ENCODE measurements at regions not wholly inside any gene's neighbourhood (a gene's known extent, or its start where the extent isn't known, plus 50 kb on each side); places are given as distances from the start of the nearest gene placed in this dataset.

DNA sequence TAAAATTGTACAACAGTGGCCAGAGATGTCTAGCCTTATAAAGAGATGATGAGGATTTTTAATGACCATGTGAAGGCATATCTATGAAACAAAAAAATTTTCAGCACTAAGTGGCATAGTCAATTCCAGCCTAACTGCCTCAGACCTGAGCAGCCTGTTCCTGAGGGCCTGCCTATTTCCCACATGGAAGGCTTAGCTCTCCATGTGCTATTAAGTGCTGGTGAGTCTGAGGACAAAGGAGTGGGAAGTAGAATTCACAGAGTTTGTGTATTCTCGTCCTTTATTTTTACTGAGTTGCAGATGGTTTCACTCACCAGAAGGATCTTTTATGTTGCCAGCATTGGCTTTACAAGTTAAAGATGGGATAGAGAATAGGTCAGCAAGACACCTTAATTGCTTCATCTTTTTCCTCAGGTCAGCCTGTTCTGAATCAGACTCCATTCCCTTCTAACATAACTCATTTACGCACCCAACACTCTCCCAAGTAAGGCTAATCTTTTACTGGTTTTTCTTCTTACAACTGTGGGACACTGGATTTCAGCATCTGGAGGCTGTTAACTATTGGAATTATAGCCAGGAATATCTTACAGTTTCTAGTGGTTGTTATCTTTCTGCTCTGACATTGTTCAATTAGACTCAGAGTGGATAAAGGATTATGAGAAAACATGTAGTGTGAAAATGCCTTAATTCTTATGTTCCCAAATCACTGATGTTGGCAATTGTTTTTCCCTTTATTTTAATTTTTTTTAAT is 76.8 kb downstream of the ISOC1 start:
- DNase-seq (ENCODE audit: low spot score), result no peak
- Histone ChIP-seq H3K27me3 (ENCODE audit: control insufficient read depth in 4 of 4, insufficient read depth in 4 of 4, low read length in 3 of 4) (no peaks in the 10 kb centered on the region), H3K9ac (ENCODE audit: low read depth in 1 of 2, low read length in 2 of 2) (no peak overlapping the region), H3K9me3 (ENCODE audit: control insufficient read depth in 4 of 4, low read length in 3 of 4) (no peaks in the 10 kb centered on the region), H3K27ac (ENCODE audit: low read depth in 1 of 2, low read length in 2 of 2) (no peak overlapping the region), H3K4me3 (ENCODE audit: low read depth in 1 of 3, low read length in 3 of 3) (no peak overlapping the region), H3K36me3 (ENCODE audit: control insufficient read depth in 4 of 4, insufficient read depth in 3 of 4, low read depth in 1 of 4, low read length in 3 of 4) (no peaks in the 10 kb centered on the region), H3K4me1 (ENCODE audit: control insufficient read depth in 4 of 4, insufficient read depth in 4 of 4, low read length in 3 of 4) (no peaks in the 10 kb centered on the region)
- WGBS, result 90% methylated on average over 2 of the region's 2 CpGs
- TF ChIP-seq, protein P1, sequence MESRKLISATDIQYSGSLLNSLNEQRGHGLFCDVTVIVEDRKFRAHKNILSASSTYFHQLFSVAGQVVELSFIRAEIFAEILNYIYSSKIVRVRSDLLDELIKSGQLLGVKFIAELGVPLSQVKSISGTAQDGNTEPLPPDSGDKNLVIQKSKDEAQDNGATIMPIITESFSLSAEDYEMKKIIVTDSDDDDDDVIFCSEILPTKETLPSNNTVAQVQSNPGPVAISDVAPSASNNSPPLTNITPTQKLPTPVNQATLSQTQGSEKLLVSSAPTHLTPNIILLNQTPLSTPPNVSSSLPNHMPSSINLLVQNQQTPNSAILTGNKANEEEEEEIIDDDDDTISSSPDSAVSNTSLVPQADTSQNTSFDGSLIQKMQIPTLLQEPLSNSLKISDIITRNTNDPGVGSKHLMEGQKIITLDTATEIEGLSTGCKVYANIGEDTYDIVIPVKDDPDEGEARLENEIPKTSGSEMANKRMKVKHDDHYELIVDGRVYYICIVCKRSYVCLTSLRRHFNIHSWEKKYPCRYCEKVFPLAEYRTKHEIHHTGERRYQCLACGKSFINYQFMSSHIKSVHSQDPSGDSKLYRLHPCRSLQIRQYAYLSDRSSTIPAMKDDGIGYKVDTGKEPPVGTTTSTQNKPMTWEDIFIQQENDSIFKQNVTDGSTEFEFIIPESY (IDR thresholded peaks at IDR 0.05), result no peak
- TF ChIP-seq, protein P2, sequence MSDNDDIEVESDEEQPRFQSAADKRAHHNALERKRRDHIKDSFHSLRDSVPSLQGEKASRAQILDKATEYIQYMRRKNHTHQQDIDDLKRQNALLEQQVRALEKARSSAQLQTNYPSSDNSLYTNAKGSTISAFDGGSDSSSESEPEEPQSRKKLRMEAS (IDR thresholded peaks at IDR 0.05), result no peak
- TF ChIP-seq HNF4A (conservative IDR thresholded peaks at IDR 0.05), result no peak
- TF ChIP-seq RAD21 (IDR thresholded peaks at IDR 0.05), result no peak
- TF ChIP-seq GABPA (IDR thresholded peaks at IDR 0.05 in 1 of 2, conservative IDR thresholded peaks at IDR 0.05 in 1 of 2), result no peak
- TF ChIP-seq, protein P3, sequence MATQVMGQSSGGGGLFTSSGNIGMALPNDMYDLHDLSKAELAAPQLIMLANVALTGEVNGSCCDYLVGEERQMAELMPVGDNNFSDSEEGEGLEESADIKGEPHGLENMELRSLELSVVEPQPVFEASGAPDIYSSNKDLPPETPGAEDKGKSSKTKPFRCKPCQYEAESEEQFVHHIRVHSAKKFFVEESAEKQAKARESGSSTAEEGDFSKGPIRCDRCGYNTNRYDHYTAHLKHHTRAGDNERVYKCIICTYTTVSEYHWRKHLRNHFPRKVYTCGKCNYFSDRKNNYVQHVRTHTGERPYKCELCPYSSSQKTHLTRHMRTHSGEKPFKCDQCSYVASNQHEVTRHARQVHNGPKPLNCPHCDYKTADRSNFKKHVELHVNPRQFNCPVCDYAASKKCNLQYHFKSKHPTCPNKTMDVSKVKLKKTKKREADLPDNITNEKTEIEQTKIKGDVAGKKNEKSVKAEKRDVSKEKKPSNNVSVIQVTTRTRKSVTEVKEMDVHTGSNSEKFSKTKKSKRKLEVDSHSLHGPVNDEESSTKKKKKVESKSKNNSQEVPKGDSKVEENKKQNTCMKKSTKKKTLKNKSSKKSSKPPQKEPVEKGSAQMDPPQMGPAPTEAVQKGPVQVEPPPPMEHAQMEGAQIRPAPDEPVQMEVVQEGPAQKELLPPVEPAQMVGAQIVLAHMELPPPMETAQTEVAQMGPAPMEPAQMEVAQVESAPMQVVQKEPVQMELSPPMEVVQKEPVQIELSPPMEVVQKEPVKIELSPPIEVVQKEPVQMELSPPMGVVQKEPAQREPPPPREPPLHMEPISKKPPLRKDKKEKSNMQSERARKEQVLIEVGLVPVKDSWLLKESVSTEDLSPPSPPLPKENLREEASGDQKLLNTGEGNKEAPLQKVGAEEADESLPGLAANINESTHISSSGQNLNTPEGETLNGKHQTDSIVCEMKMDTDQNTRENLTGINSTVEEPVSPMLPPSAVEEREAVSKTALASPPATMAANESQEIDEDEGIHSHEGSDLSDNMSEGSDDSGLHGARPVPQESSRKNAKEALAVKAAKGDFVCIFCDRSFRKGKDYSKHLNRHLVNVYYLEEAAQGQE (IDR thresholded peaks at IDR 0.05), result no peak
- no peak for TF ChIP-seq FOXA1 (IDR thresholded peaks at IDR 0.05)

DNA sequence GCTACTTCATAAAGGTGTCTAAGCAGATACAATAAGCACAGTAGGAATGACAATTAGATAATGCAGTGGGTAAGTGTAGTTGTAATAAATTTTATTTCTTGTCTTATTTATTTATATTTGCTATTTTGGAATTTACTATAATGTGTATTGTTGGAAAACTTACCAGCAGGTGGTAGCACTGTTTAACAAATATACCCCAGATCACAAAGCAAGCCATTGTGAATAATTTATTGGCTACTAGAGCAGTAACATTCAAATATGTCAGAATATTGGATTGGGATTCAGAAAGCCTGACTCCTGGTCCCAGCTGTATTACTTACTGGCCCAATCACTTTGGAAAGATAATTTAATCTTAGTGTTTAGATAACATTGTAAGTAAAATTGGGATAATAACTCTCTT is 78.0 kb downstream of the ISOC1 start:
- no peak for DNase-seq (ENCODE audit: low spot score)

DNA sequence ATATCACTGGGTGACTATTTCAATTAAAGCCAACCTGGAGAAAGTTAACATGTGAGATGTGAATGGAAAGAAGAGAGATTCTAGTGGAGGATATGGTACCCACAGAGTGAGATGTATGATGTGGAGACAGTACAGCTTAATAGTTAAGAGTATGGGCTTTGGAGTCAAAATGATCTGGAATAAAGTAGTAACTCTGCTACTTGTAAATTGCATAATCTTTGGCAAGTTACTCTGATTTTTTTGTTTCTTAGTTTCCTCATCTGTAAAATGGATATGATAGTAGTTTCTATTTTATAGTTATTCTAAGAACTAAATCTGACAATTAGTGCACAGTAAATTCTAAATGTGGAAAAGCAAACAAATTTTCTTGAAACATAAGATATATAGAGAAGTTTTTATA is 79.2 kb downstream of the ISOC1 start:
- Histone ChIP-seq H3K27me3 (ENCODE audit: control insufficient read depth in 4 of 4, insufficient read depth in 4 of 4, low read length in 3 of 4) (no peaks in the 10 kb centered on the region), H3K36me3 (ENCODE audit: control insufficient read depth in 4 of 4, insufficient read depth in 3 of 4, low read depth in 1 of 4, low read length in 3 of 4) (no peaks in the 10 kb centered on the region), H3K9me3 (ENCODE audit: control insufficient read depth in 4 of 4, low read length in 3 of 4) (no peaks in the 10 kb centered on the region), H3K27ac (ENCODE audit: low read depth in 1 of 2, low read length in 2 of 2) (no peak overlapping the region), H3K4me3 (ENCODE audit: low read depth in 1 of 3, low read length in 3 of 3) (no peak overlapping the region), H3K4me1 (ENCODE audit: control insufficient read depth in 4 of 4, insufficient read depth in 4 of 4, low read length in 3 of 4) (no peaks in the 10 kb centered on the region), H3K9ac (ENCODE audit: low read depth in 1 of 2, low read length in 2 of 2) (no peak overlapping the region)
- no peak for DNase-seq (ENCODE audit: low spot score)
- no peak for TF ChIP-seq FOXA2 (IDR thresholded peaks at IDR 0.05)

More for the DNA sequence above, 78.0 kb downstream of the ISOC1 start:
- H3K9me3 ChIP-seq (ENCODE audit: control insufficient read depth in 4 of 4, low read length in 3 of 4), result no peaks in the 10 kb centered on the region
- no peaks in the 10 kb centered on the region for H3K27me3 ChIP-seq (ENCODE audit: control insufficient read depth in 4 of 4, insufficient read depth in 4 of 4, low read length in 3 of 4)
- no peak for TF ChIP-seq FOXA1 (IDR thresholded peaks at IDR 0.05)
- peak; percentile 31 to 58 for TF ChIP-seq RAD21 (IDR thresholded peaks at IDR 0.05)
- H3K36me3 ChIP-seq (ENCODE audit: control insufficient read depth in 4 of 4, insufficient read depth in 3 of 4, low read depth in 1 of 4, low read length in 3 of 4), result no peaks in the 10 kb centered on the region
- H3K27ac ChIP-seq (ENCODE audit: low read depth in 1 of 2, low read length in 2 of 2), result no peak overlapping the region
- no peak overlapping the region for H3K9ac ChIP-seq (ENCODE audit: low read depth in 1 of 2, low read length in 2 of 2)
- no peak overlapping the region for H3K4me3 ChIP-seq (ENCODE audit: low read depth in 1 of 3, low read length in 3 of 3)
- H3K4me1 ChIP-seq (ENCODE audit: control insufficient read depth in 4 of 4, insufficient read depth in 4 of 4, low read length in 3 of 4), result no peaks in the 10 kb centered on the region
